ENCODE measurements at regions not wholly inside any gene's neighbourhood (a gene's known extent, or its start where the extent isn't known, plus 50 kb on each side); places are given as distances from the start of the nearest gene placed in this dataset.

GRCh38 chr11:95283650-95284049, 52.6 kb upstream of the SESN3 start:
- no peak overlapping the region for H3K4me2 ChIP-seq (ENCODE audit: low read length)
- no peak overlapping the region for H2AFZ ChIP-seq (ENCODE audit: low read depth, low read length)
- no peaks in the 10 kb centered on the region for H3K36me3 ChIP-seq (replicated peaks; ENCODE audit: low read depth, low read length)
- no peak overlapping the region for H3K9ac ChIP-seq (ENCODE audit: low read length)
- no peaks in the 10 kb centered on the region for H3K79me2 ChIP-seq (ENCODE audit: low read length)
- H3K27ac ChIP-seq (ENCODE audit: low read length): no peak overlapping the region
- TF ChIP-seq EZH2phosphoT487 (IDR thresholded peaks at IDR 0.05; ENCODE audit: low read depth): no peak
- TF ChIP-seq CTCF (IDR thresholded peaks at IDR 0.05; ENCODE audit: low read depth, low read length): no peak
- H3K4me3 ChIP-seq (ENCODE audit: low read length): no peak overlapping the region
- H3K9me3 ChIP-seq (ENCODE audit: insufficient read depth, low read length): no peaks in the 10 kb centered on the region
- peaks cover 58% of the 10 kb centered on the region for H3K4me1 ChIP-seq (ENCODE audit: low read length)
- H3K27me3 ChIP-seq (ENCODE audit: low read depth, low read length): no peaks in the 10 kb centered on the region
- H4K20me1 ChIP-seq (ENCODE audit: insufficient read depth, low read length): no peaks in the 10 kb centered on the region

- peaks cover 58% of the 10 kb centered on the region for H3K4me1 ChIP-seq (ENCODE audit: low read length)
- TF ChIP-seq CTCF (IDR thresholded peaks at IDR 0.05; ENCODE audit: low read depth, low read length) (no peak), EZH2phosphoT487 (IDR thresholded peaks at IDR 0.05; ENCODE audit: low read depth) (no peak)
- no peaks in the 10 kb centered on the region for H3K36me3 ChIP-seq (replicated peaks; ENCODE audit: low read depth, low read length)
These were observed 52.1 kb upstream of the SESN3 start for GRCh38 chr11:95283146-95283545.

GRCh38 chr11:95282291-95282751, 51.3 kb upstream of the SESN3 start:
- Histone ChIP-seq H3K36me3 (replicated peaks; ENCODE audit: low read depth, low read length) (no peaks in the 10 kb centered on the region), H3K9ac (ENCODE audit: low read length) (no peak overlapping the region)

More at GRCh38 chr11:95283146-95283545, 52.1 kb upstream of the SESN3 start:
- no peaks in the 10 kb centered on the region for H3K27me3 ChIP-seq (ENCODE audit: low read depth, low read length)
- H3K9ac ChIP-seq (ENCODE audit: low read length): no peak overlapping the region
- no peak overlapping the region for H2AFZ ChIP-seq (ENCODE audit: low read depth, low read length)
- H3K79me2 ChIP-seq (ENCODE audit: low read length): no peaks in the 10 kb centered on the region
- no peak overlapping the region for H3K4me2 ChIP-seq (ENCODE audit: low read length)
- H3K27ac ChIP-seq (ENCODE audit: low read length): no peak overlapping the region
- H3K4me3 ChIP-seq (ENCODE audit: low read length): no peak overlapping the region
- no peaks in the 10 kb centered on the region for H3K9me3 ChIP-seq (ENCODE audit: insufficient read depth, low read length)
- no peaks in the 10 kb centered on the region for H4K20me1 ChIP-seq (ENCODE audit: insufficient read depth, low read length)

More at GRCh38 chr11:95282291-95282751, 51.3 kb upstream of the SESN3 start:
- H3K27ac ChIP-seq (ENCODE audit: low read length): no peak overlapping the region
- H3K4me3 ChIP-seq (ENCODE audit: low read length): no peak overlapping the region
- no peaks in the 10 kb centered on the region for H3K9me3 ChIP-seq (ENCODE audit: insufficient read depth, low read length)
- TF ChIP-seq EZH2phosphoT487 (IDR thresholded peaks at IDR 0.05; ENCODE audit: low read depth): no peak
- TF ChIP-seq CTCF (IDR thresholded peaks at IDR 0.05; ENCODE audit: low read depth, low read length): no peak
- no peaks in the 10 kb centered on the region for H3K27me3 ChIP-seq (ENCODE audit: low read depth, low read length)
- H2AFZ ChIP-seq (ENCODE audit: low read depth, low read length): no peak overlapping the region
- peaks cover 58% of the 10 kb centered on the region for H3K4me1 ChIP-seq (ENCODE audit: low read length)
- no peaks in the 10 kb centered on the region for H3K79me2 ChIP-seq (ENCODE audit: low read length)
- no peak overlapping the region for H3K4me2 ChIP-seq (ENCODE audit: low read length)
- H4K20me1 ChIP-seq (ENCODE audit: insufficient read depth, low read length): no peaks in the 10 kb centered on the region

Measured in OCI-LY3 (cell line).